ENCODE measurements at regions not wholly inside any gene's neighbourhood (a gene's known extent, or its start where the extent isn't known, plus 50 kb on each side); places are given as distances from the start of the nearest gene placed in this dataset.

- TF ChIP-seq CTCF (conservative IDR thresholded peaks at IDR 0.05; ENCODE audit: low read length) (no peak), EZH2phosphoT487 (IDR thresholded peaks at IDR 0.05; ENCODE audit: borderline replicate concordance, low read depth, low read length) (no peak)
These were observed 234.3 kb downstream of the SQOR start for GRCh38 chr15:45869034-45869668.

Data from OCI-LY7 (cell line).